ENCODE measurements at regions not wholly inside any gene's neighbourhood (a gene's known extent, or its start where the extent isn't known, plus 50 kb on each side); places are given as distances from the start of the nearest gene placed in this dataset.

GRCh38 chr16:22671301-22672076 is 142.5 kb upstream of the HS3ST2 start:
- TF ChIP-seq TAF1 (IDR thresholded peaks at IDR 0.05; ENCODE audit: borderline replicate concordance, insufficient read depth, low read length), result no peak
- no peak for TF ChIP-seq REST (IDR thresholded peaks at IDR 0.05; ENCODE audit: insufficient read depth in 1 of 2, low read depth in 2 of 2, low read length in 2 of 2)
- TF ChIP-seq POLR2AphosphoS5 (IDR thresholded peaks at IDR 0.05; ENCODE audit: low read depth, low read length), result no peak
- no peak for TF ChIP-seq FOXP2 (optimal IDR thresholded peaks at IDR 0.05; ENCODE audit: borderline replicate concordance, extremely low read depth, extremely low read length, insufficient read depth)
- no peak for TF ChIP-seq SIN3A (IDR thresholded peaks at IDR 0.05; ENCODE audit: borderline replicate concordance, insufficient read depth, low read length)

GRCh38 chr16:22672830-22673210 is 141.1 kb upstream of the HS3ST2 start:
- TF ChIP-seq SIN3A (IDR thresholded peaks at IDR 0.05; ENCODE audit: borderline replicate concordance, insufficient read depth, low read length) (no peak), FOXP2 (optimal IDR thresholded peaks at IDR 0.05; ENCODE audit: borderline replicate concordance, extremely low read depth, extremely low read length, insufficient read depth) (no peak), TAF1 (IDR thresholded peaks at IDR 0.05; ENCODE audit: borderline replicate concordance, insufficient read depth, low read length) (no peak), POLR2AphosphoS5 (IDR thresholded peaks at IDR 0.05; ENCODE audit: low read depth, low read length) (no peak), REST (IDR thresholded peaks at IDR 0.05; ENCODE audit: insufficient read depth in 1 of 2, low read depth in 2 of 2, low read length in 2 of 2) (no peak)

GRCh38 chr16:22673421-22673831 is 140.5 kb upstream of the HS3ST2 start:
- no peak for TF ChIP-seq SIN3A (IDR thresholded peaks at IDR 0.05; ENCODE audit: borderline replicate concordance, insufficient read depth, low read length)
- no peak for TF ChIP-seq REST (IDR thresholded peaks at IDR 0.05; ENCODE audit: insufficient read depth in 1 of 2, low read depth in 2 of 2, low read length in 2 of 2)
- TF ChIP-seq POLR2AphosphoS5 (IDR thresholded peaks at IDR 0.05; ENCODE audit: low read depth, low read length), result no peak
- TF ChIP-seq TAF1 (IDR thresholded peaks at IDR 0.05; ENCODE audit: borderline replicate concordance, insufficient read depth, low read length), result no peak
- TF ChIP-seq FOXP2 (optimal IDR thresholded peaks at IDR 0.05; ENCODE audit: borderline replicate concordance, extremely low read depth, extremely low read length, insufficient read depth), result no peak

GRCh38 chr16:22674832-22675191 is 139.2 kb upstream of the HS3ST2 start:
- TF ChIP-seq REST (IDR thresholded peaks at IDR 0.05; ENCODE audit: insufficient read depth in 1 of 2, low read depth in 2 of 2, low read length in 2 of 2), result no peak
- no peak for TF ChIP-seq TAF1 (IDR thresholded peaks at IDR 0.05; ENCODE audit: borderline replicate concordance, insufficient read depth, low read length)
- TF ChIP-seq SIN3A (IDR thresholded peaks at IDR 0.05; ENCODE audit: borderline replicate concordance, insufficient read depth, low read length), result no peak
- TF ChIP-seq POLR2AphosphoS5 (IDR thresholded peaks at IDR 0.05; ENCODE audit: low read depth, low read length), result no peak
- no peak for TF ChIP-seq FOXP2 (optimal IDR thresholded peaks at IDR 0.05; ENCODE audit: borderline replicate concordance, extremely low read depth, extremely low read length, insufficient read depth)
